ENCODE measurements at regions not wholly inside any gene's neighbourhood (a gene's known extent, or its start where the extent isn't known, plus 50 kb on each side); places are given as distances from the start of the nearest gene placed in this dataset.

DNA sequence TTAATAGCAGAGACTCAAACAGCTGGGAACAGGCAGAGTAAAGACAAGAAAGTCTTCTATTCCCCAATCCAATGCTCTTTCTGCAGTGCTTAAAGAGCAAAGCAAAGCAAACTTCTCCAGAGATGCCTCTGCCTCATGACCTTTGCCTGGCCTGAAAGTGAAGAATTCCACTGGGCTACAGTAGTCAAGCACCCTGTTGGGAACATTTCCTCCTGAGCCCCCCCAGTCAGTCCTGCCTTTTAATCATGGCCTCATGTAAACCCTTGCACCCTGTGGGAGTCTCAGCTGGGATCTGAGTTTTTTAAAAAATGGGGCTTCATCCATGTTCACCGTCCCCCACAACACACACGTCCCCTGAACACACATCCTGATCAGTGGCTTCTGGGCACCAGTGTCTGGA is 62.7 kb upstream of the TSPAN11 start:
- TF ChIP-seq EZH2 (IDR thresholded peaks at IDR 0.05; ENCODE audit: low read depth, unreplicated experiment) (no peak), POLR2AphosphoS5 (IDR thresholded peaks at IDR 0.05; ENCODE audit: low read depth) (no peak), JUNB (IDR thresholded peaks at IDR 0.05; ENCODE audit: unreplicated experiment) (no peak), STAT1 (IDR thresholded peaks at IDR 0.05; ENCODE audit: unreplicated experiment) (no peak), CREB1 (CRISPR knock-in tag; IDR thresholded peaks at IDR 0.05; ENCODE audit: low read depth) (no peak)
- TF ChIP-seq, protein P1, sequence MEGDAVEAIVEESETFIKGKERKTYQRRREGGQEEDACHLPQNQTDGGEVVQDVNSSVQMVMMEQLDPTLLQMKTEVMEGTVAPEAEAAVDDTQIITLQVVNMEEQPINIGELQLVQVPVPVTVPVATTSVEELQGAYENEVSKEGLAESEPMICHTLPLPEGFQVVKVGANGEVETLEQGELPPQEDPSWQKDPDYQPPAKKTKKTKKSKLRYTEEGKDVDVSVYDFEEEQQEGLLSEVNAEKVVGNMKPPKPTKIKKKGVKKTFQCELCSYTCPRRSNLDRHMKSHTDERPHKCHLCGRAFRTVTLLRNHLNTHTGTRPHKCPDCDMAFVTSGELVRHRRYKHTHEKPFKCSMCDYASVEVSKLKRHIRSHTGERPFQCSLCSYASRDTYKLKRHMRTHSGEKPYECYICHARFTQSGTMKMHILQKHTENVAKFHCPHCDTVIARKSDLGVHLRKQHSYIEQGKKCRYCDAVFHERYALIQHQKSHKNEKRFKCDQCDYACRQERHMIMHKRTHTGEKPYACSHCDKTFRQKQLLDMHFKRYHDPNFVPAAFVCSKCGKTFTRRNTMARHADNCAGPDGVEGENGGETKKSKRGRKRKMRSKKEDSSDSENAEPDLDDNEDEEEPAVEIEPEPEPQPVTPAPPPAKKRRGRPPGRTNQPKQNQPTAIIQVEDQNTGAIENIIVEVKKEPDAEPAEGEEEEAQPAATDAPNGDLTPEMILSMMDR (conservative IDR thresholded peaks at IDR 0.05; ENCODE audit: low read depth in 2 of 2): no peak
- TF ChIP-seq, protein P2, sequence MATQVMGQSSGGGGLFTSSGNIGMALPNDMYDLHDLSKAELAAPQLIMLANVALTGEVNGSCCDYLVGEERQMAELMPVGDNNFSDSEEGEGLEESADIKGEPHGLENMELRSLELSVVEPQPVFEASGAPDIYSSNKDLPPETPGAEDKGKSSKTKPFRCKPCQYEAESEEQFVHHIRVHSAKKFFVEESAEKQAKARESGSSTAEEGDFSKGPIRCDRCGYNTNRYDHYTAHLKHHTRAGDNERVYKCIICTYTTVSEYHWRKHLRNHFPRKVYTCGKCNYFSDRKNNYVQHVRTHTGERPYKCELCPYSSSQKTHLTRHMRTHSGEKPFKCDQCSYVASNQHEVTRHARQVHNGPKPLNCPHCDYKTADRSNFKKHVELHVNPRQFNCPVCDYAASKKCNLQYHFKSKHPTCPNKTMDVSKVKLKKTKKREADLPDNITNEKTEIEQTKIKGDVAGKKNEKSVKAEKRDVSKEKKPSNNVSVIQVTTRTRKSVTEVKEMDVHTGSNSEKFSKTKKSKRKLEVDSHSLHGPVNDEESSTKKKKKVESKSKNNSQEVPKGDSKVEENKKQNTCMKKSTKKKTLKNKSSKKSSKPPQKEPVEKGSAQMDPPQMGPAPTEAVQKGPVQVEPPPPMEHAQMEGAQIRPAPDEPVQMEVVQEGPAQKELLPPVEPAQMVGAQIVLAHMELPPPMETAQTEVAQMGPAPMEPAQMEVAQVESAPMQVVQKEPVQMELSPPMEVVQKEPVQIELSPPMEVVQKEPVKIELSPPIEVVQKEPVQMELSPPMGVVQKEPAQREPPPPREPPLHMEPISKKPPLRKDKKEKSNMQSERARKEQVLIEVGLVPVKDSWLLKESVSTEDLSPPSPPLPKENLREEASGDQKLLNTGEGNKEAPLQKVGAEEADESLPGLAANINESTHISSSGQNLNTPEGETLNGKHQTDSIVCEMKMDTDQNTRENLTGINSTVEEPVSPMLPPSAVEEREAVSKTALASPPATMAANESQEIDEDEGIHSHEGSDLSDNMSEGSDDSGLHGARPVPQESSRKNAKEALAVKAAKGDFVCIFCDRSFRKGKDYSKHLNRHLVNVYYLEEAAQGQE (IDR thresholded peaks at IDR 0.05; ENCODE audit: unreplicated experiment): no peak
- TF ChIP-seq, protein P3, sequence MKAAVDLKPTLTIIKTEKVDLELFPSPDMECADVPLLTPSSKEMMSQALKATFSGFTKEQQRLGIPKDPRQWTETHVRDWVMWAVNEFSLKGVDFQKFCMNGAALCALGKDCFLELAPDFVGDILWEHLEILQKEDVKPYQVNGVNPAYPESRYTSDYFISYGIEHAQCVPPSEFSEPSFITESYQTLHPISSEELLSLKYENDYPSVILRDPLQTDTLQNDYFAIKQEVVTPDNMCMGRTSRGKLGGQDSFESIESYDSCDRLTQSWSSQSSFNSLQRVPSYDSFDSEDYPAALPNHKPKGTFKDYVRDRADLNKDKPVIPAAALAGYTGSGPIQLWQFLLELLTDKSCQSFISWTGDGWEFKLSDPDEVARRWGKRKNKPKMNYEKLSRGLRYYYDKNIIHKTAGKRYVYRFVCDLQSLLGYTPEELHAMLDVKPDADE (IDR thresholded peaks at IDR 0.05): no peak
